OCI-LY7 (cell line): ENCODE measurements at regions not wholly inside any gene's neighbourhood (a gene's known extent, or its start where the extent isn't known, plus 50 kb on each side); places are given as distances from the start of the nearest gene placed in this dataset.

ENCODE experiments used
- EZH2phosphoT487 ChIP-seq: fragments of 200-600 bp; sonication (generic); IDR thresholded peaks from 2 replicates; pipeline ENCODE4 v1.6.1; 2018; ENCODE audit warnings: low read depth, borderline replicate concordance, mild to moderate bottlenecking, mixed run types, antibody characterized with exemption, low read length, moderate library complexity, mixed read lengths
- TF ChIP-seq, protein P1 (sequence below): fragments of 200-600 bp; sonication (generic); conservative IDR thresholded peaks from 2 replicates; pipeline ENCODE4 v1.5.1; 2014; ENCODE audit warnings: mild to moderate bottlenecking, antibody characterized with exemption, low read length, moderate library complexity, mixed read lengths

DNA sequence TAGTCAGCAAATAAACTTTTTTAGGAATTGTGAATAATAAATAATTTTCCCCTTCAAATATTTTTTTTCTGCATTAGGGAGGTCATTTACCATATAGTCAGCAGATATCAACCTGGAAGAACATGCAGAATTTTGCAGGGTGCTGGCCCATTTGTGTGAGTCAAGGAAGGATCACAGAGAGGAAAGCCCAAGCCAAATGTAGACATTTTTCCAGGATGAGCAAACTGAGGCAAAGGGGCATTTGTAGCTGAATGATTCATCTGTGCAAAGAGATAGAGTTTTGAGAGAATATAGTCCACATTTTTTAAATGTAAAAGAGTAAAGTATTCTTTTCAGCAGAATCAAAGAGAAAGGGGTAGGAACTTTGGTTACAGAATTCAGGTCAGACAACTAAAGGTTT, 555.5 kb upstream of the MARCKS start:
- TF ChIP-seq, protein P1, sequence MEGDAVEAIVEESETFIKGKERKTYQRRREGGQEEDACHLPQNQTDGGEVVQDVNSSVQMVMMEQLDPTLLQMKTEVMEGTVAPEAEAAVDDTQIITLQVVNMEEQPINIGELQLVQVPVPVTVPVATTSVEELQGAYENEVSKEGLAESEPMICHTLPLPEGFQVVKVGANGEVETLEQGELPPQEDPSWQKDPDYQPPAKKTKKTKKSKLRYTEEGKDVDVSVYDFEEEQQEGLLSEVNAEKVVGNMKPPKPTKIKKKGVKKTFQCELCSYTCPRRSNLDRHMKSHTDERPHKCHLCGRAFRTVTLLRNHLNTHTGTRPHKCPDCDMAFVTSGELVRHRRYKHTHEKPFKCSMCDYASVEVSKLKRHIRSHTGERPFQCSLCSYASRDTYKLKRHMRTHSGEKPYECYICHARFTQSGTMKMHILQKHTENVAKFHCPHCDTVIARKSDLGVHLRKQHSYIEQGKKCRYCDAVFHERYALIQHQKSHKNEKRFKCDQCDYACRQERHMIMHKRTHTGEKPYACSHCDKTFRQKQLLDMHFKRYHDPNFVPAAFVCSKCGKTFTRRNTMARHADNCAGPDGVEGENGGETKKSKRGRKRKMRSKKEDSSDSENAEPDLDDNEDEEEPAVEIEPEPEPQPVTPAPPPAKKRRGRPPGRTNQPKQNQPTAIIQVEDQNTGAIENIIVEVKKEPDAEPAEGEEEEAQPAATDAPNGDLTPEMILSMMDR = no peak
- no peak for TF ChIP-seq EZH2phosphoT487
